B cell (primary cell): ENCODE measurements at regions not wholly inside any gene's neighbourhood (a gene's known extent, or its start where the extent isn't known, plus 50 kb on each side); places are given as distances from the start of the nearest gene placed in this dataset.

Experiments
- ATAC-seq: fragments of 200-7000 bp; cut with Tn5 transposase; one replicate; pipeline ENCODE4 v1.10.0; 2021; ENCODE audit warnings: low read depth, mild to moderate bottlenecking, moderate number of reproducible peaks, moderate library complexity
- CTCF ChIA-PET: fragments of 350-600 bp; sonication (Branson Sonifier 250); formaldehyde crosslinking; loops from one replicate; lab custom pipeline; 2021; ENCODE audit warnings: antibody characterized with exemption, inconsistent platforms; lab: Charles Lee
- POLR2A ChIA-PET: fragments of 350-600 bp; sonication (Branson Sonifier 250); formaldehyde crosslinking; loops from one replicate; lab custom pipeline; 2021; ENCODE audit warnings: antibody characterized with exemption; lab: Charles Lee
- DNase-seq: peaks from one replicate; pipeline ENCODE4 v3.0.0; 2013
- H2AFZ ChIP-seq: 2 replicates; pipeline ENCODE4 v1.6.1; 2012; ENCODE audit warnings: mild to moderate bottlenecking, low read depth, low read length; ENCODE audit not compliant: insufficient read depth, poor library complexity, severe bottlenecking
- H3K27ac ChIP-seq, 2 donors: 1 replicate in 1 of 2; 2 replicates in 1 of 2; pipeline ENCODE4 v1.5.1; 2012 to 2013; ENCODE audit warnings: low read length in 2 of 2, mild to moderate bottlenecking in 2 of 2, moderate library complexity in 1 of 2
- H3K27me3 ChIP-seq, 4 experiments: fragments of 200-600 bp in 1 of 4; sonication (generic) in 1 of 4; replicated peaks in 1 of 4; 1 replicate in 2 of 4; 2 replicates in 2 of 4; pipeline versions ENCODE4 v1.6.1 to v1.7.0; 2013 to 2016; ENCODE audit warnings: low read length in 3 of 4, mild to moderate bottlenecking in 2 of 4, mixed read lengths in 1 of 4, moderate library complexity in 1 of 4; ENCODE audit not compliant: insufficient read depth in 4 of 4, control insufficient read depth in 3 of 4; ENCODE audit errors: control extremely low read depth in 1 of 4
- H3K36me3 ChIP-seq, 2 experiments: replicated peaks in 1 of 2; 1 replicate in 1 of 2; 2 replicates in 1 of 2; pipeline versions ENCODE4 v1.6.1 to v1.7.1; 2013; ENCODE audit warnings: low read length in 1 of 2; ENCODE audit not compliant: insufficient read depth in 2 of 2, control insufficient read depth in 1 of 2; ENCODE audit errors: control extremely low read depth in 1 of 2, extremely low read depth in 1 of 2
- H3K4me1 ChIP-seq, 2 donors: fragments of 200-600 bp in 1 of 2; sonication (generic) in 1 of 2; 1 replicate in 1 of 2; 2 replicates in 1 of 2; pipeline versions ENCODE4 v1.5.1 to v1.6.1; 2013 to 2017; ENCODE audit warnings: low read length in 2 of 2; ENCODE audit not compliant: control insufficient read depth in 2 of 2, insufficient read depth in 2 of 2
- H3K4me2 ChIP-seq: replicated peaks from 2 replicates; pipeline ENCODE3; 2012; ENCODE audit warnings: mild to moderate bottlenecking, low read depth, low read length; ENCODE audit not compliant: poor library complexity, severe bottlenecking
- H3K4me3 ChIP-seq, 5 experiments: fragments of 200-600 bp in 1 of 5; sonication (generic) in 1 of 5; 1 replicate in 3 of 5; 2 replicates in 2 of 5; pipeline versions ENCODE4 v1.5.1 to v1.7.0; 2011 to 2016; ENCODE audit warnings: low read length in 4 of 5, mild to moderate bottlenecking in 4 of 5, low read depth in 2 of 5, control low read depth in 1 of 5, moderate library complexity in 1 of 5; ENCODE audit not compliant: insufficient read depth in 1 of 5; ENCODE audit errors: control extremely low read depth in 1 of 5, extremely low read depth in 1 of 5
- H3K79me2 ChIP-seq: fragments of 200-600 bp; sonication (generic); one replicate; pipeline ENCODE4 v1.6.0; 2016; ENCODE audit warnings: low read length; ENCODE audit not compliant: control insufficient read depth, insufficient read depth
- H3K9ac ChIP-seq: fragments of 200-600 bp; sonication (generic); 2 replicates; pipeline ENCODE4 v1.6.1; 2017; ENCODE audit warnings: mild to moderate bottlenecking, low read length, moderate library complexity
- H3K9me3 ChIP-seq, 3 donors: one replicate each; pipeline versions ENCODE4 v1.6.1 to v1.7.1; 2013; ENCODE audit warnings: low read length in 2 of 3; ENCODE audit not compliant: control insufficient read depth in 2 of 3, insufficient read depth in 1 of 3; ENCODE audit errors: control extremely low read depth in 1 of 3
- H4K20me1 ChIP-seq: 2 replicates; pipeline ENCODE4 v1.6.0; 2012; ENCODE audit warnings: mild to moderate bottlenecking, low read length; ENCODE audit not compliant: insufficient read depth, control insufficient read depth, poor library complexity, severe bottlenecking
- H3K27ac Mint-ChIP-seq: one replicate; pipeline ENCODE4 v1.8.0; 2021; ENCODE audit warnings: mixed read lengths
- H3K27me3 Mint-ChIP-seq: one replicate; pipeline ENCODE4 v1.8.0; 2021; ENCODE audit warnings: mixed read lengths
- H3K4me1 Mint-ChIP-seq: one replicate; pipeline ENCODE4 v1.8.0; 2021; ENCODE audit warnings: mixed read lengths
- H3K4me3 Mint-ChIP-seq: one replicate; pipeline ENCODE4 v1.8.0; 2021; ENCODE audit warnings: mixed read lengths
- H3K9me3 Mint-ChIP-seq: one replicate; pipeline ENCODE4 v1.8.0; 2022; ENCODE audit warnings: mixed read lengths; ENCODE audit not compliant: insufficient read depth
- EZH2 ChIP-seq: IDR thresholded peaks from 2 replicates; pipeline ENCODE4 v1.6.1; 2012; ENCODE audit warnings: borderline replicate concordance, low read depth, mild to moderate bottlenecking, moderate library complexity, low read length; ENCODE audit not compliant: insufficient read depth, poor library complexity, severe bottlenecking
- WGBS: methylation state at CpG from one replicate; pipeline ENCODE4 v1.1.5; 2013; ENCODE audit warnings: missing lambda C conversion rate; ENCODE audit not compliant: insufficient coverage; 5-methylcytosine and 5-hydroxymethylcytosine counted together
- intact Hi-C: fragments of 100-400 bp; cut with micrococcal nuclease; formaldehyde crosslinking; loops from one replicate; pipeline ENCODE4 v1.10.0; 2022
- TF ChIP-seq, protein P1 (sequence below): fragments of 200-600 bp; IDR thresholded peaks from one replicate; pipeline ENCODE4 v1.8.0; 2022; ENCODE audit warnings: antibody characterized with exemption, mild to moderate bottlenecking

DNA sequence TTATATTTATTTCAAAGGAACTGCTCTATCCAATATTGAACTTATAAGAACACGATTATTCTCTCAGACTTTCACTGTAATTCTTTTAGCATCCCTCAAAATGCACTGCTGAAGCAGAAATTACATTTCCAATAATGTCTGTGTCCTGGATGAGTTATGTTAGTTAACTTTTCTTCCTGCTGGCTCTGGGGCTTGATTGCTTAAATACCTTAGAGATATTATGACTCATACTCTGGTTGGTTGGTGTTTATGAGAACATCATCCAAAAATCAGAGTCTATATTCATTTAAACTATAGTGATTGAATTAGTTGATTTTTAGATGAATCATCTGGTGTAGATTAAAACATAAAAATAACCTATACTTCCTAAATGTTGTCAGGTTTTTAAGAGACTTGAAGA, 246.3 kb upstream of the VWC2 start:
- no peaks in the 10 kb centered on the region for H3K36me3 ChIP-seq

DNA sequence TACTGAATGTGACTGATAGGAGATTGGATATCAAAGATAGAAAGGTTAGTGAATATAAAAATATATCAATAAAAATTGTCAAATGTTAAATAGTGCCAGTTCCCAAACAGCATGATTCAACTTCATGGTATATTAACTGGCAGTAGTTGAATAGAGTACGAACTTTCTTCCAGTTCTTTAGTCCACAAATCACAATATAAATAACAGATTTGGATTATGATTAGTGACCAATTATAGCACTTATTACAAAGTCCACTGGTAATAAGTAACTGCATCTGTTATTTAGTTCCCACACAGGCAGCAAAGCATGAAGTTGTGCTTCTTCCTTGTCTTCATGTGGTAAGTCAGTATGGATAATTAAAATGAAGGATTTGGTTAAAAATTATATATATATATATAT, 243.0 kb upstream of the VWC2 start:
- no peaks in the 10 kb centered on the region for H3K79me2 ChIP-seq
- intact Hi-C loops = no loop called here
- CTCF ChIA-PET = no interaction called here
- no peak overlapping the region for H2AFZ ChIP-seq
- Mint-ChIP-seq H3K4me3 (no peak overlapping the region), H3K27me3 (no peaks in the 10 kb centered on the region), H3K27ac (no peak overlapping the region), H3K4me1 (no peaks in the 10 kb centered on the region), H3K9me3 (peaks cover 3% of the 10 kb centered on the region)
- peaks cover 0 to 4% (median 0%) of the 10 kb centered on the region in 3 donors for H3K9me3 ChIP-seq
- H3K4me3 ChIP-seq = no peak overlapping the region
- H3K4me2 ChIP-seq = no peak overlapping the region
- H3K4me1 ChIP-seq = no peaks in the 10 kb centered on the region
- TF ChIP-seq, protein P1, sequence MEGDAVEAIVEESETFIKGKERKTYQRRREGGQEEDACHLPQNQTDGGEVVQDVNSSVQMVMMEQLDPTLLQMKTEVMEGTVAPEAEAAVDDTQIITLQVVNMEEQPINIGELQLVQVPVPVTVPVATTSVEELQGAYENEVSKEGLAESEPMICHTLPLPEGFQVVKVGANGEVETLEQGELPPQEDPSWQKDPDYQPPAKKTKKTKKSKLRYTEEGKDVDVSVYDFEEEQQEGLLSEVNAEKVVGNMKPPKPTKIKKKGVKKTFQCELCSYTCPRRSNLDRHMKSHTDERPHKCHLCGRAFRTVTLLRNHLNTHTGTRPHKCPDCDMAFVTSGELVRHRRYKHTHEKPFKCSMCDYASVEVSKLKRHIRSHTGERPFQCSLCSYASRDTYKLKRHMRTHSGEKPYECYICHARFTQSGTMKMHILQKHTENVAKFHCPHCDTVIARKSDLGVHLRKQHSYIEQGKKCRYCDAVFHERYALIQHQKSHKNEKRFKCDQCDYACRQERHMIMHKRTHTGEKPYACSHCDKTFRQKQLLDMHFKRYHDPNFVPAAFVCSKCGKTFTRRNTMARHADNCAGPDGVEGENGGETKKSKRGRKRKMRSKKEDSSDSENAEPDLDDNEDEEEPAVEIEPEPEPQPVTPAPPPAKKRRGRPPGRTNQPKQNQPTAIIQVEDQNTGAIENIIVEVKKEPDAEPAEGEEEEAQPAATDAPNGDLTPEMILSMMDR = no peak
- TF ChIP-seq EZH2 = no peak
- H3K27ac ChIP-seq = no peak overlapping the region
- no peaks in the 10 kb centered on the region for H3K27me3 ChIP-seq
- POLR2A ChIA-PET = no interaction called here
- DNase-seq (no peak), ATAC-seq (no peak)
- H3K9ac ChIP-seq = no peak overlapping the region
- no peaks in the 10 kb centered on the region for H3K36me3 ChIP-seq
- H4K20me1 ChIP-seq = no peaks in the 10 kb centered on the region
- WGBS = no CpG with 5 or more reads among the region's 1 CpG

More for the DNA sequence above, 246.3 kb upstream of the VWC2 start:
- Histone ChIP-seq H3K4me1 (no peaks in the 10 kb centered on the region), H2AFZ (no peak overlapping the region), H3K4me3 (no peak overlapping the region), H3K27me3 (no peaks in the 10 kb centered on the region), H3K4me2 (no peak overlapping the region), H3K79me2 (no peaks in the 10 kb centered on the region), H3K9ac (no peak overlapping the region), H4K20me1 (no peaks in the 10 kb centered on the region), H3K9me3 (peaks cover 0 to 4% (median 0%) of the 10 kb centered on the region in 3 donors), H3K27ac (no peak overlapping the region)
- WGBS = no CpG with 5 or more reads among the region's 1 CpG
- H3K4me1 Mint-ChIP-seq = no peaks in the 10 kb centered on the region
- H3K27ac Mint-ChIP-seq = no peak overlapping the region
- ATAC-seq (no peak), DNase-seq (no peak)
- POLR2A ChIA-PET = no interaction called here
- CTCF ChIA-PET = no interaction called here
- H3K4me3 Mint-ChIP-seq = no peak overlapping the region
- no peaks in the 10 kb centered on the region for H3K9me3 Mint-ChIP-seq
- intact Hi-C loops = no loop called here
- no peaks in the 10 kb centered on the region for H3K27me3 Mint-ChIP-seq
- no peak for TF ChIP-seq EZH2
- TF ChIP-seq, protein P1 = no peak
